Glomerular visceral epithelial cell (primary cell): ENCODE measurements at regions not wholly inside any gene's neighbourhood (a gene's known extent, or its start where the extent isn't known, plus 50 kb on each side); places are given as distances from the start of the nearest gene placed in this dataset.

Experiments used
- DNase-seq: peaks from one replicate; pipeline ENCODE4 v3.0.0-alpha.2; 2016; ENCODE audit errors: extremely low spot score

DNA sequence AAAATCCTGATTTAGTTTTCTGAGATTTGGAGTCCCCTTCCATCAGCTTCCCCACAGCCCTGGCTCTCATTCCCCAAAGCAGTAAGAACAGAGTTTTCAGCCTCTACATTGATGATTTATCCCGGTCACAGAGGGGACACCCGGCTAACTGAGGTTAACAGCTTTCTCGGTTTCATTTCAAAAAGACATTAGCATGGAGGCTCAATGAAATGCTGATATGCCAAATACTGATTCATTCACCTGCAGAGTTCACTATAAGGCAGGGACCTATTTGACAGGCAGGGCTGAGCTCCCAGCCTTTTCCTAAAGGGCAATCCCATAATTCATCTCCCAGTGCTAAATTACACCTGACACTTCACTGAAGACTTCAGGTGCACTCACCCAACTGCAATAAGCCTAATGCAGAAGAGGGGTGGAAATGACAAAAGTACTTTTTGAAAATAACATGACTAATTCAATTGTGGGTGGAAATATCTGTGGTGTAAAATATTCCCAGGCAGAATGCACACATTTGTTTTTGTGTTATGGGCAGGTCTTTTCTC lies 99.8 kb upstream of the PMFBP1 start:
- DNase-seq = no peak

GRCh38 chr16:72270531-72270930 lies 98.6 kb upstream of the PMFBP1 start:
- no peak for DNase-seq

DNA sequence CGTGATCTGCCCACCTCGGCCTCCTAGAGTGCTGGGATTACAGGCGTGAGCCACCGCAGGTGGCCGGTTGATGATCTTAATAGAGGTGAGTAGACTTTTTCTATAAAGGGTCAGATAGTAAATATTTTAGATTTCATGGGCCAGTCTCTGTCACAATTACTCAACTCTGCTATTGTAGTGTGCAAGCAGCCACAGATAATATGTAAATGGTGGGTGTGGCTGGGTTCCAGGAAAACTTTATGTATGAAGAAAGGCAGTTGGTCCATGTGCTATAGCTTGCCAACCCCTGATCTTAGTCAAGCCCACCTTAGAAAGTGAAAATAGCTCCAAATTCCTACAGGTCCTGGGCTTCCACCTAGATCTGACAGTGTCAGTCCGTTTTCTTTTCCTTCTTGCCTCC lies 94.9 kb upstream of the PMFBP1 start:
- no peak for DNase-seq

- peak; percentile 6 for DNase-seq
Observed at GRCh38 chr16:72264771-72265170, 92.8 kb upstream of the PMFBP1 start.

DNA sequence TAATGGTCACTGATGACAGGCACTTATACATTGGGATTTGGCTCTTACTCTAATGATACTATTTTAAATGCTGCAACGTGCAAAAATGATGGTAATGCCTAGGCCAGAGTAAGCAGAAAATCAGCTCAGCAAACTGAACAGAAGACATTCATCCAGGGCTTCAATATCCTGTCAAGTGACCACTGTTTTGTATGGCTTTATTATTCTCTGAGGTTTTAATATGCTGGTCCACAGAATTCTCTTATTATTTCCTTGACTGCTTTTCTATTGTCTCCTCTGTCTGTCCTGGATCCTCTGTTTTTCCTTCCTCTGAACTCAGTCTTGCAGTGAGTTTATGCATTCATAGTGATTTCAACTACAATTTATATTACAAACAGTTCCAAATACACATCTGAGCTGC lies 90.8 kb upstream of the PMFBP1 start:
- DNase-seq = no peak

DNA sequence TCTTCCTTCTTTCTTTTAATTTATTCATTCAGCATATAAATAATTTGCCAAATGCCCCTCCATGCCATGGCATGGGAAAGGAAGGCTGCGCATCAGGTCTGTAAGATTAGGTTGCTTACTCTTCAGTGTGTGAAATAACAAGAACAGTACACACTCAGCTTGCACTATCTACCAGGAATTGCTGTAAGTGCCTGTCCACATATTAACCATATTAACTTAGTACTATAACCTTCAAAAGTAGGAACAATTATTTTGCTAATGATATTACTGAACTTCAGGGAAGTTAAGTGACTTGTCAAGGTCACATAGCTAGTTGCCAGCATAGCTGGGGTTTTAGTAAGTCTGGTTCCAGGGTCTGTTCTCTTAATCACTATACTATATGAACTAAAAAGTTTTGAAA lies 89.2 kb upstream of the PMFBP1 start:
- no peak for DNase-seq

- DNase-seq = peak; percentile 5
Observed at GRCh38 chr16:72256398-72257066, 84.6 kb upstream of the PMFBP1 start.

GRCh38 chr16:72255786-72256185 lies 83.8 kb upstream of the PMFBP1 start:
- DNase-seq = no peak

DNA sequence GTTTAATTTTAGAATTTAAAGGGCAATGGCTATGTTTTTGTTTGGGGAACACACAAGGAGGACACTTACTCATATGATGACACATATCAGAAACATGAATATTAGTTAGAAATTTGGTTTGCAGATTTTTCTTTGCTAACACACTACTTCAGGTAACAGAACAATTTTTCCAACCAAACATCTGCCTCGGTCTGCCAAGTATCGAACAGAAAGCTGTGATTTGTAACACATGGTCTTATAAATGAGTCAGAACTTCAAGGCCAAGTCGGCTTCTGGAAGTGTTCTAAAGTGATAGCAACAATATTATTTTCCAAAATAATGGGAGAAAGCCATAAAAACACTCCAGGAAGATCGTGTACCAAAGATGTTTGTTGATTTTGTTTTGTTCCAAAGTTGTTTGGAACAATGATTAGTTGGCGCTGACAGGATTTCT lies 75.9 kb upstream of the PMFBP1 start:
- DNase-seq = no peak

DNA sequence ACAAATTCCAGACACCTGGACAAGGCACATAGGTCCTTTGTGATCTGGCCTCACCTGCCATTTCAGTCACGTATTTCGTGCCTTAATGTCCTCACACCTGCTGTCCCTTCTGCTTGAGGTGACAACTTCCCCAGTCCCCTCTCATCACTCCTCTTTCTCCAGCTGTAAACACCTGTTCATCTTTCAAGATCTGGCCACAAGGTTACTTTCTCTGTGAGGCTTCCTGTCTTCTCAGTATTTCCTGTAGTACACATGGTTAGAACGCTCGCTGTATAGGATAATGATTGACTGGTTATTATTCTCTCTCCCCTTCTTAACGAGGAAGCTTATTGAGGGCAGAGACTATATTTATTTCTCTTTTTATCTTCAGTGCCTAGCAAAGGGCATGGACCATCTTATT lies 74.5 kb upstream of the PMFBP1 start:
- DNase-seq = no peak

DNA sequence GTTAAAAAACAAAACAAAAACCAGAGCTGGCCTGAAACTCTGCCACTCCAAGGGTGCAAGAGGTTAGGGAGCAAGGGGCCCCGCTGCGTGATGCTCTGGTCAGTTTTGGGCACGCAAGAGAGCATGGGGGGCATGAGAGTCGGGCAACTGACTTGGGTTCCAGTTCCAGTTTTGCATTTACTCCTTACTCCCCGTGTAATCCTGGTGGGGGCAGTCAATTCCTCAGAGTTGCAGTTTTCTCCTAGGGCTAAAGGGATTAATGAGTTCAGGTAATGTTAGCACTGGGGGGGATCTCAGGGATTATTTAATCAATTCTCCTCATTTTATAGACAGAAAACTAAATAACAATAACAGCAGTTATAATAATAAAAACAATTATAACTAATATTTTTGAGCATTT lies 72.9 kb upstream of the PMFBP1 start:
- no peak for DNase-seq

DNA sequence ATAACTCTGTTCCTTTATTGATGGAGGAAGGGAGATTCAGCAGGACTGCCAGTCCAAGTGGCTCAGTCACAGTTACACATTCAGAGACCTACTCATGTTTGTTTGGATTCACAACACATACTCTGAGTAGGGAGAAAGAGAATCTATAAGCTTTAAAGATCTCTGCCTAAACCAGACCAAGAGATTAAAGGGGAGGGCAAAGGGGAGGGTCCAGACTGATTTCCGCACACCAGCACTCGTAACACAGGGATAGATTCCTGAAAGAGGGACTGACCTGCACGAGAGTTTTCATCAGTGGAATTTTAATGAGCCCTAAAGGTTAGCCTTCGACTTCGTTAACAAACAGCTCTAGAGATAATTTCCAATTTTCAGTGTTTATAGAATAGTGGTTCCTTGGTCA lies 71.7 kb upstream of the PMFBP1 start:
- no peak for DNase-seq

- no peak for DNase-seq
Observed at GRCh38 chr16:72242757-72243156, 70.8 kb upstream of the PMFBP1 start.

DNA sequence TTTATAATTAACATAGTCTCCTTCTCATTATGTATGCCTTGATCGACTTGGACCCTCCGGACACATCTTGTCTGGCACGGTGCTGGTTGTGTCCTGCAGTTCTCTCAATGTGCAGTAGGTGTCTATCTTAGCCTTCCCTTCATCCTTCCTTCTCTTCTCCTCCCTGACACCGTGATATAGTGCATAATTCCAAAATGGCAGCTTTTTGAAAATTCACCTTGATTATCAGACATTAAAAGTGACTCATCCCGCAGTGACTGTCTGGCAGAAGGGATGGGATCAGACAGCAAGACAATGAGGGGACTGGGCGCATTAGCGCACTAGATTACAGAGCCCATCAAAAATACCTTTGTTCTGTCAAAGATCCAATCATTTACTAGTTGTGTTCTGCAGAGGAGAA lies 70.0 kb upstream of the PMFBP1 start:
- DNase-seq = peak; percentile 53

- DNase-seq = no peak
Observed at GRCh38 chr16:72241008-72241407, 69.1 kb upstream of the PMFBP1 start.

DNA sequence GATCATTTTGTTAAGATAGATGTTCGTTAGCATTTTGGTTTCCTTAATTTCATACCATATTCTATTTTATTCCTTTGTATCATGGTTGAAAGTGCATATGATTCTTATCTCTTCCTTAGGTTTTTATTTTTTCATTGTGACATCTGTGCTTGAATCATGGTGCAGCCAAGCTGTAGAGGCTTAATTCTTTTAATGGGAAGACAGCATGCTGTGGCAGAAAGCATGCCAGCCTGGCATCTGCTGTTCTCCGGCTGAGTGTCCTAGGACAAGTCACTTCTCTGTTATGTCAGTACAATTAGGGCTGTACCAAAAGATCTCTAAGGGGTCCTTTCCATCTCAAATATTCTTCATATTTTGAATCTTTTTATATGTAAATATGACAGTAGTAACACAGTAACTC lies 68.5 kb upstream of the PMFBP1 start:
- no peak for DNase-seq

GRCh38 chr16:72236866-72237265 lies 64.9 kb upstream of the PMFBP1 start:
- no peak for DNase-seq

DNA sequence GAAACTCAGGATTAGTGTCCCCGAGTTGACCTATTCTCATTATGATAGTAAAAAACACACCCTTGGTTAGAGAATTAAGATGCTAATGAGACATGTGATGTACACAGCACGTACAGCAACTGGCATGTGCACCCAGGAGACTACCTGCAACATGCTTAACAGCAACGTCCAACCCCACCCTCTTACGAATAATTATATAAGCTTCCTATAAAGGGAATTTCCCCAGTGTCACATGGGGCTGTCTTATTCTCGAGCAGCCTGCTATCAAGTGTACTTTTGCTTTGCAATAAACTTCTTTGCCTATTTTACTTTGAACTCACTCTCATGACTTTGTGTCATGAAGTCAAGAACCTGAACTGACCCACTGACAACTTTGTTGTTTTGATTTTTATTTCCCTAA lies 62.4 kb upstream of the PMFBP1 start:
- no peak for DNase-seq

GRCh38 chr16:72228014-72228413 lies 56.1 kb upstream of the PMFBP1 start:
- no peak for DNase-seq

- DNase-seq = no peak
Observed at GRCh38 chr16:72226136-72226535, 54.2 kb upstream of the PMFBP1 start.

GRCh38 chr16:72224260-72224768 lies 52.4 kb upstream of the PMFBP1 start:
- no peak for DNase-seq

DNA sequence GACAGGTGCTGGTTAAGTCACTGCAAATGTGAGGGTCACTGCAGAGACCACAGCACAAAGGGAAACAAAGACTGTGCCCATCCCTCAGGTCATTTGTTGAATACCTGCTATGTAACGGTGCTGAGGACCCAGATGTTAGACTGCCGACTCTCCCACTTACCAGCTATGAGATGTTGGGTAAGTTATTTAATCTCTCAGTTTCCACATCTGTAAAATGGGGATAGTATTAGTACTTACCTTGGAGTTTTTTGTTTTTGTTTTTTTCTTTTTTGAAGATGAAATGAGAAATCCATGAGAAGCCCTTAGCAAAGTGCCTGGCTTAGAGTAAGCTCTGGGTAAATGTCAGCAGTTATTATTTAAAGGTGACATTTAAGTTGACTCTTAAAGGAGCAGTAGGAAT lies 50.5 kb upstream of the PMFBP1 start:
- no peak for DNase-seq
